Lower leg skin (tissue), 3 donors: ENCODE measurements at regions not wholly inside any gene's neighbourhood (a gene's known extent, or its start where the extent isn't known, plus 50 kb on each side); places are given as distances from the start of the nearest gene placed in this dataset.

Source experiments
- CTCF ChIP-seq, 3 donors: fragments of 450-650 bp; IDR thresholded peaks; one replicate each; pipeline ENCODE4 v1.5.1; 2016; ENCODE audit warnings: antibody characterized with exemption in 3 of 3, mild to moderate bottlenecking in 3 of 3, moderate library complexity in 2 of 3
- POLR2A ChIP-seq, 2 donors: fragments of 450-650 bp; IDR thresholded peaks; one replicate each; pipeline ENCODE4 v1.6.1; 2016 to 2017; ENCODE audit warnings: antibody characterized with exemption in 2 of 2, mild to moderate bottlenecking in 1 of 2, moderate library complexity in 1 of 2

GRCh38 chr6:68108233-68108835 is 526.7 kb upstream of the ADGRB3 start:
- no peak for TF ChIP-seq CTCF (IDR thresholded peaks at IDR 0.05)
- no peak for TF ChIP-seq POLR2A (IDR thresholded peaks at IDR 0.05)
